ENCODE measurements at regions not wholly inside any gene's neighbourhood (a gene's known extent, or its start where the extent isn't known, plus 50 kb on each side); places are given as distances from the start of the nearest gene placed in this dataset.

- TF ChIP-seq POLR2A (IDR thresholded peaks at IDR 0.05) (no peak), CTCF (IDR thresholded peaks at IDR 0.05) (no peak)
Measured at GRCh38 chr5:5671823-5672222, 249.3 kb downstream of the ICE1 start.
